Memory B cell (primary cell): ENCODE measurements at regions not wholly inside any gene's neighbourhood (a gene's known extent, or its start where the extent isn't known, plus 50 kb on each side); places are given as distances from the start of the nearest gene placed in this dataset.
"Not testable (repeated sequence)": the region's sequence is repeated elsewhere in the genome, so short reads cannot be mapped to it uniquely, and the experiment has no call there.

Experiments used
- ATAC-seq: fragments of 150-1000 bp; cut with Tn5 transposase; 2 replicates; pipeline ENCODE4 v1.10.0; 2021; ENCODE audit warnings: low read depth, mild to moderate bottlenecking, moderate library complexity
- DNase-seq, 2 donors: peaks; one replicate each; pipeline ENCODE4 v3.0.0; 2022; ENCODE audit warnings: low spot score in 2 of 2
- H3K27ac Mint-ChIP-seq: one replicate; pipeline ENCODE4 v1.8.0; 2022; ENCODE audit warnings: mild to moderate bottlenecking, moderate library complexity, mixed read lengths
- H3K27me3 Mint-ChIP-seq: one replicate; pipeline ENCODE4 v1.8.0; 2022; ENCODE audit warnings: mixed read lengths
- H3K36me3 Mint-ChIP-seq: one replicate; pipeline ENCODE4 v1.8.0; 2022; ENCODE audit warnings: mild to moderate bottlenecking, mixed read lengths
- H3K4me1 Mint-ChIP-seq: one replicate; pipeline ENCODE4 v1.8.0; 2022; ENCODE audit warnings: mixed read lengths
- H3K4me3 Mint-ChIP-seq: one replicate; pipeline ENCODE4 v1.8.0; 2022; ENCODE audit warnings: mild to moderate bottlenecking, moderate library complexity, mixed read lengths
- H3K9me3 Mint-ChIP-seq: one replicate; pipeline ENCODE4 v1.8.0; 2022; ENCODE audit warnings: mixed read lengths

DNA sequence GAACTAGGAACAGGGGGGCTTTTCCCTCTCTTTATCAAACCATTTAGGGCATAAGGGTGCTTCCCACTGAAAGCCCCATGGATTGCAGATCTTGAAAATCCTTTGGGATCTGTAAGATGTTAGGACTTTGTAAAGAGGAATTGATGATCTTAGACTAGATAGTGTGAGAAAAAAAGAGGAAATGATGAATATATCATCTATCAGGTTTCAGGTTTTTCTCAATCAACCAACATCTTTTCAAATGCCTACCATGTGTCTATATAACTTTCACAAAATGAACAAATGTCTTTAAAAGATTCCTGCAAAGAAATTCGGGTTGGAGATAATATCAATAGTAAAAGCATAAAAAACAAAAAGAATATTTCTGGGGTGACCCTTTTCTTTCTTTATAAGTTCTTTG is 50.1 kb downstream of the KCNC4 start:
- H3K27me3 Mint-ChIP-seq: no peaks in the 10 kb centered on the region
- H3K4me3 Mint-ChIP-seq: no peak overlapping the region
- DNase-seq (no peak), ATAC-seq (no peak)
- no peaks in the 10 kb centered on the region for H3K9me3 Mint-ChIP-seq
- no peak overlapping the region for H3K27ac Mint-ChIP-seq
- H3K36me3 Mint-ChIP-seq: no peaks in the 10 kb centered on the region
- peaks cover 8% of the 10 kb centered on the region for H3K4me1 Mint-ChIP-seq

DNA sequence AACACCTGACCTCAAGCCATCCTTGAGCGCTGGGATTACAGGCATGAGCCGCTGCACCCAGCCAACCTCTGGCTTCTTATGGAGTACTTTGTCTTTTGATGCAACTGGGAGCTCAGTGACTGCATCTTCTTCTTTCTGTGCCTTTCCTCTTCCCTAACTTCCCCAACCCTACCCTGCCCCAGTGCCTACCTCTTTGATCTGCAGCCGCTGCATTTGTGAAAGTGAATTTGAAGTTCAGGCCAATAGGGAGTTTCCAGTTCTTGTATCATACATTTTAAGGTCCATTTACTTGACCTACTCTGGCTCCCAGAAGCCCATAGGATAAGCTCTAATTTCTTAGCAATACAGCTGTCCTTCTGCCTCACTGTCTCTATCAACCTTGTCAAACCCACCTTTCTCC is 52.2 kb downstream of the KCNC4 start:
- Mint-ChIP-seq H3K27ac (no peak overlapping the region), H3K36me3 (no peaks in the 10 kb centered on the region), H3K9me3 (no peaks in the 10 kb centered on the region), H3K27me3 (no peaks in the 10 kb centered on the region), H3K4me1 (peaks cover 4% of the 10 kb centered on the region), H3K4me3 (no peak overlapping the region)
- ATAC-seq (no peak), DNase-seq (no peak)

DNA sequence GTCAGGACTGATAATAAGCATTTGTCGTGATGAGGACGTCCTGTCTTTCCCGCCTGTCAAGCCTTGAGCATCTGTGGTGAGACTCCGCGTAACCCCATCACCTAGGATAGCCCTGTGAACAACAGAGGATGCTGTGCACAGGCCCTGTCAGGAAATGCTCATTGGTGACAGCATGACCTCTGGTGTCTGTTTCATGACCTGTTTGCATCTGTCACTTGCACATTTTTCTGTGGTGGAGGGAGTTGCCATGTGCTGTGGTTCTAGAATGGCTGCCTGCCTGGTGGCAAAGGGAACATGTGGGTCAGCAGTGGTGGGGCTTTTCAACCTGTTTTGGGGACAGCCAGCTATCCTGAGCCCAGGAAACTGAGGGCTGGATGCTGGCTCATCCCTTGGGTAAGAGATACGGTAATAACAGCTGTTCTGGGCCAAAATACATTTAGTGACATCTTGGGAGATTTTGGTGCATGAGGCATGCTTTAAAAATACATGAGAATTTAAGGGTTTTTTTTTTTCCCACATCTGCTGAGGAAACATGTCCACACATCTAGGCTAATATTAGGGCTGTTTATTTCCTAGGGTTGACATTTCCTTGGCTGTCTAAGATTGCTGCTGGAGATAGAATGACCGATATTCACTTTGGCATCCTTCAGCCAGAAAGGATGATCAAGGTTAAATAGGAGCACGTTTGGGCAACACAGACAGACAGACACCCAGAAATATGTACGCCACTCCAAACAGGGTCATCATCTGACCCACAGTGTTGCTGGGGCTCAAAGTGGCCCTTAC is 52.9 kb downstream of the KCNC4 start:
- no peaks in the 10 kb centered on the region for H3K9me3 Mint-ChIP-seq
- H3K4me1 Mint-ChIP-seq: peaks cover 4% of the 10 kb centered on the region
- no peaks in the 10 kb centered on the region for H3K27me3 Mint-ChIP-seq
- no peaks in the 10 kb centered on the region for H3K36me3 Mint-ChIP-seq
- H3K4me3 Mint-ChIP-seq: no peak overlapping the region
- no peak overlapping the region for H3K27ac Mint-ChIP-seq
- ATAC-seq: no peak
- DNase-seq: no peak

DNA sequence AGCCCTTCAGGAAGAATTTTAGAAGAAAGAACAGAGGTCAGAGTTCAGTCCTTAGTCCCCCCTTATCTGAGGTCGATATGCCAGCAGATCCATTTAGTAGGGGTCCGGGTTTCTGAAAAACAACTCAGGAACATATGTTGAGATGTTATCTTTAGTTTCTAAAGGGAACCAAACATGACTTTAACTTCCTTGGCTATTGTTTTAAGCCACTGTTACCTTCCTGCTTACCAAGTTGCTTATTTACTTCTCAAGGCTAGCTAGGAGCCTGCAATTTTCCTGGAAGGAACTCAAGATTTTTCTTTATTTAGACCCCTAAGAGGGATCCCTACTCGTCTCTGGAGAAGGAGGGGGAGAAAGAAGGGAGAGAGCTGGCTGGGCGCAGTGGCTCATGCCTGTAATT is 54.3 kb downstream of the KCNC4 start:
- ATAC-seq (no peak), DNase-seq (no peak)
- no peak overlapping the region for H3K4me3 Mint-ChIP-seq
- no peaks in the 10 kb centered on the region for H3K9me3 Mint-ChIP-seq
- peaks cover 4% of the 10 kb centered on the region for H3K4me1 Mint-ChIP-seq
- H3K36me3 Mint-ChIP-seq: peaks cover 3% of the 10 kb centered on the region
- no peak overlapping the region for H3K27ac Mint-ChIP-seq
- no peaks in the 10 kb centered on the region for H3K27me3 Mint-ChIP-seq

DNA sequence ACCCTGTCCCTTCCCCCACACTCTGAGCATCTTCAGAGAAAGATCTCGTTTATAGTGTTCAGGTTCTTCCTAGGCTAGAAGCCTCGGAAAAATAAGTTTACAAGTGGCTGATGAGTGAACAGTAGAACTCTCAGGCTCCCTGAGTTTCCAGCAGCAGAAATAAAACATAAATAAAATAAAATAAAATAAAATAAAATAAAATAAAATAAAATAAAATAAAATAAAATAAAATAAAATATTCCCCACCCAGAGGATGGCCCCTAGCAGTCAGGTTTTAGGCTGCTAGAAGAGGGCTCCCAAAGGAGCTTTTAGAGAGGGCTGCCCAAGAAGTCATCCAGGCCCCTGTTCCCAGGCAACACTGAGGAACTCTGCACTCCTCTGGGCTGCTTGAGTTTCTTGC is 55.1 kb downstream of the KCNC4 start:
- no peaks in the 10 kb centered on the region for H3K9me3 Mint-ChIP-seq
- H3K27me3 Mint-ChIP-seq: no peaks in the 10 kb centered on the region
- H3K36me3 Mint-ChIP-seq: peaks cover 5% of the 10 kb centered on the region
- DNase-seq: no peak
- H3K4me1 Mint-ChIP-seq: no peaks in the 10 kb centered on the region
- ATAC-seq: no peak
- H3K27ac Mint-ChIP-seq: no peak overlapping the region
- no peak overlapping the region for H3K4me3 Mint-ChIP-seq

DNA sequence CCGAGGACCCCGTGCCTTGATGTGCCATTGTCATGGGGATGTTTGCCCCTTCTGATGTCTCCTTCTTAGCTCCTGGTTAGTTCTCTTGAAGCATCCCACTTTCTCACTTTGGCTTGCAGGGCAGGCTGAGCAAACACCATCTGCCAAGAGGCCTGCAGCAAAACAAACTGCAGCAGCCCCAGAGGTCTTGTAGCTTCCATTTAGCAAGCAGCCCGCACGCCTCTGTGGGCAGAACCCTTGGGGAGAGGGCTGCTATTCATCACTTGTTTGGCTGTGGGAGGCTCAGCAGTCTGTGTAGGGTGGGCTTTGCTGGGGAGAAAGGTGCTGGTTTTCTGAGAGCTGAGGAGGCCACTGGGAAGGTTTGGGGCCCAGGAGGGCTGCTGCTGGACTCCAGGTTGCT is 56.7 kb downstream of the KCNC4 start:
- DNase-seq (no peak), ATAC-seq (no peak)
- no peaks in the 10 kb centered on the region for H3K4me1 Mint-ChIP-seq
- H3K27me3 Mint-ChIP-seq: peaks cover 1% of the 10 kb centered on the region
- no peak overlapping the region for H3K4me3 Mint-ChIP-seq
- no peaks in the 10 kb centered on the region for H3K9me3 Mint-ChIP-seq
- H3K36me3 Mint-ChIP-seq: peaks cover 5% of the 10 kb centered on the region
- H3K27ac Mint-ChIP-seq: no peak overlapping the region

DNA sequence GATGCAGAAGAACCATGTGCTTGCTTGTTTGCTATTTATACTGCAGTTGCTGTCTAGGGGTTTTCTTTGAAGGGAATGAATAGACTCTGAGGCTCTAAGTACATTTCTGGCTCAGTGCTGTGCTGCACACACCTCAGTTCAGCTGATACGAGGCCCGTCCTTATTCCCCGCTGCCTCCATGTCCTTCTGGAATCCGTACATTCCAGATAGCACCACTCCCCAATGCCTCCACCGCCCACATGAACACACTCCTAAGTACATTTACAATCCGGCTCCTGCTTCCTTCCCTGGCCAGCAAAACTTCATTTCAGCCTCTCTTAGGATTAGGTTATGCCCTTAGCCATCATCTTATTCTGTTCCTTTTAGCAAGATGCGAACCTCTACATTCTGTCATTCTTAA is 57.1 kb downstream of the KCNC4 start:
- ATAC-seq: no peak
- no peak overlapping the region for H3K4me3 Mint-ChIP-seq
- peaks cover 1% of the 10 kb centered on the region for H3K27me3 Mint-ChIP-seq
- no peaks in the 10 kb centered on the region for H3K4me1 Mint-ChIP-seq
- peaks cover 5% of the 10 kb centered on the region for H3K36me3 Mint-ChIP-seq
- no peak overlapping the region for H3K27ac Mint-ChIP-seq
- H3K9me3 Mint-ChIP-seq: no peaks in the 10 kb centered on the region
- DNase-seq: no peak

DNA sequence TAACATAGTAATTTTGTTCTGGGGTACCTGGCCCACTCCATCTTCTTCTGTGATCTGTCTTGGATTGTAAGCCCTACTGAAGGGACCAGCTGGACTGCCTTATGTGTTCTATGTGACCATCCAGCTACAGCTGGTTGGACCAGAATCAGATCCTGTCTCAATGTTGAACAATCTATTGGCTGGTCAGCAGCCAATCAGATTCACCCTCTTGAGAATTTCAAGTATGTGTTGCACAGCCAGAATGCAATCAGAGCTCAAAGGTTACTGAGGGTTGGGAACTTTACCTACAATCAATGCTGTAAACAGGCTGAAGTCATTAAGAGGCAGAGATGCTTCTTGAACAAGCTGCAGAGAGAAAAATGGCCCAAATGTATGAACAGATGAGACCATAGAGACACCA is 61.9 kb downstream of the KCNC4 start:
- Mint-ChIP-seq H3K4me1 (no peaks in the 10 kb centered on the region), H3K36me3 (peaks cover 6% of the 10 kb centered on the region), H3K4me3 (no peak overlapping the region), H3K27me3 (peaks cover 1% of the 10 kb centered on the region), H3K27ac (no peak overlapping the region), H3K9me3 (no peaks in the 10 kb centered on the region)
- DNase-seq (no peak), ATAC-seq (no peak)

DNA sequence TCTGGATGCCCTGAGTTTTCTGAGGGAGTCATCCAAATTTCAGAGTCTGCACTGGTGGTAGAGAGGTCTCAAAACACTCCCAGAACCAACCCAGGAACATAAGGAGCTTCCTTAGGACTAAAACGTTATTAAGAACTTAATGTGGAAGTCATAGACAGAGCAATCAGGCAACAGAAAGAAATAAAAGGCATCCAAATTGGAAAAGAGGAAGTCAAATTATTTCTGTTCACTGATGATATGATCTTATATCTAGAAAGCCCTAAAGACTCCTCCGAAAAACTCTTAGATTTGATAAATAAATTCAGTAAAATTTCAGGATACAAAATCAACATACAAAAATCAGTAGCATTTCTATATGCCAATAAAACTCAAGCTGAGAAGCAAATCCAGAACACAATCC is 63.7 kb downstream of the KCNC4 start:
- ATAC-seq, H3K4me1 Mint-ChIP-seq, H3K9me3 Mint-ChIP-seq, H3K27me3 Mint-ChIP-seq, H3K27ac Mint-ChIP-seq, H3K36me3 Mint-ChIP-seq, H3K4me3 Mint-ChIP-seq, DNase-seq: not testable (repeated sequence)

DNA sequence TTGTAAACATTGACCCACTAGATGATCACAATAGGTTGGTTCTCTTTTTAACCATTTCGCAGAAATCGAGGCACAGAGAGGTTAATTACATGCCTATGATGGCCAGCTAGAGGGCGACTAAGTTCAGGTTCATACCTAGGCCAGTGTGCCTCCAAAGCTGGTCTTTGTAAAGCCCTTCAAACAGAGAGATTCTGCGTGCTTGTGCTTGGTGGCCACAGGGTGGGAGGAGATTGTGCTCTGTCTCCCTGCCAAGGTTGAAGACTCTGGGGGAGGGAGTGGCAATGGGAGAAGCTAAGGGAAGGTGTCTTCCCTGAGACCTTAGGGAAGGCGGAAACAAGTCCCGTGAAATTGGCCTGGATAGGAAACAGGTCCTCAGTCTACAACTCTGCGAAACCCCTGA is 59.1 kb upstream of the RBM15 start:
- no peak for ATAC-seq
- H3K36me3 Mint-ChIP-seq: peaks cover 2% of the 10 kb centered on the region
- H3K9me3 Mint-ChIP-seq: no peaks in the 10 kb centered on the region
- H3K4me1 Mint-ChIP-seq: peaks cover 2% of the 10 kb centered on the region
- no peak overlapping the region for H3K4me3 Mint-ChIP-seq
- no peak overlapping the region for H3K27ac Mint-ChIP-seq
- H3K27me3 Mint-ChIP-seq: peaks cover 3% of the 10 kb centered on the region
- no peak for DNase-seq

DNA sequence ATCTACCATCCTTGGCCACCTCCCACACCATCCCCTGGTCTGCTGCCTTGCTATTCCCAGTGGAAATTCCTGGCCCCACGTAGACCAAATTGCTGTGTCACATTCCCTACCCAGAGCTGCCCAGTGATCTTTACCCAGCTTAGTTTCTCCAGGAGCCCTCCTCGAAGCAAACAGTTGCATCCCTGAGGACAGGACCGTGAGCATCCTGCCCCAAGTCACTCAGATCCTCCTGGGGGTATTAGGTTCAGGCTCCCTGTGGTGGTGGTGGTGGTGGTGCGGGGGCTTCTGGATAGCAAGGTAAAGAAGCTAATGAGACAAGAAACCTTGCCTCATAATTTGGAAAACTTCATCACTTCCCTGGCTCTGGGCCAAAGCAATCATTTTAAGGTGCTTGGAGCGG is 58.4 kb upstream of the RBM15 start:
- Mint-ChIP-seq H3K4me1 (peaks cover 2% of the 10 kb centered on the region), H3K27me3 (peaks cover 3% of the 10 kb centered on the region), H3K36me3 (peaks cover 2% of the 10 kb centered on the region), H3K27ac (no peak overlapping the region), H3K4me3 (no peak overlapping the region), H3K9me3 (no peaks in the 10 kb centered on the region)
- ATAC-seq (no peak), DNase-seq (no peak)

DNA sequence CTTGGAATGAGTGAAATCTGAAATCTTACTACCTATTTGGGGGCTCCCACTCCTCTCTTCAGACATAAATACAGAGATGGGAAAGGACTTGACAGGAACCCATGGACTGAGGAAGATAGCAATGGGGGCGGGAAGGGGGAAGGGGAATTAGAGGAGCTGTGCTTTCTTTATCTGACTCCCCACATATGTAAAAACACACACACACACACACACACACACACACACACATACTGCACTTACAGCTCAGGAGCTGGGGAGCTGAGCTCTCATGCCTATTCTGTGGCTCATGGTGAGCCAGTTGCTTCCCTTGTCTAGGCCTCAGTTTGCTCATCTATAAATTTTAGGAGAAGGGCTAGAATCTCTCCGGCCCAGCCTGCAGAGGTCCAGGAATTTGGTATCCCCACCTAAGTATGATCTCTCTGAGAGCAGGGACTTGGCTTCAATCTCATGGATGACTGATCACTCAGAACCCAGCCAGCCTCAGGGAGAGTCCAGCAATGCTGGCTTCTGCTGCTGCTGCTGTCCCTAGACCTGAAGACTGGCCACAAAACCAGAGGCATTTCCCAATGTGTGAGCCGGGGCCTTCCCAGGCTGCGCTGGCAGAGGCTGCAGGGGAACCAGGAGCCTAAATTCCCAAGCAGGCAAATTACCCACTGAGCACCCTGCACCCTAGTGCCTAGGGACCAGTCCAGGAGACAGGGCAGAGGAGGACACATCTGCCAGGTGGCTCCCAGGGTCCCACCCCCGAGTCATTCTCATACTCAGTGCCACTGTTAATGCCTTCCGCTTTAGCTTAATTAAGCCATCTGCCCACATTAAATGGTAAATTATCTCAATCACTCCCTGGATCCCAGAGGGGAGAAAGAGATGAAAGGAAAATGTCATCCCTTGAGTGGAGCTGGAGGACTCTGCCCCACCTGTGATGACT is 57.5 kb upstream of the RBM15 start:
- no peaks in the 10 kb centered on the region for H3K9me3 Mint-ChIP-seq
- peaks cover 2% of the 10 kb centered on the region for H3K36me3 Mint-ChIP-seq
- DNase-seq: no peak
- no peak for ATAC-seq
- H3K4me1 Mint-ChIP-seq: peaks cover 2% of the 10 kb centered on the region
- H3K27ac Mint-ChIP-seq: no peak overlapping the region
- peaks cover 3% of the 10 kb centered on the region for H3K27me3 Mint-ChIP-seq
- no peak overlapping the region for H3K4me3 Mint-ChIP-seq

DNA sequence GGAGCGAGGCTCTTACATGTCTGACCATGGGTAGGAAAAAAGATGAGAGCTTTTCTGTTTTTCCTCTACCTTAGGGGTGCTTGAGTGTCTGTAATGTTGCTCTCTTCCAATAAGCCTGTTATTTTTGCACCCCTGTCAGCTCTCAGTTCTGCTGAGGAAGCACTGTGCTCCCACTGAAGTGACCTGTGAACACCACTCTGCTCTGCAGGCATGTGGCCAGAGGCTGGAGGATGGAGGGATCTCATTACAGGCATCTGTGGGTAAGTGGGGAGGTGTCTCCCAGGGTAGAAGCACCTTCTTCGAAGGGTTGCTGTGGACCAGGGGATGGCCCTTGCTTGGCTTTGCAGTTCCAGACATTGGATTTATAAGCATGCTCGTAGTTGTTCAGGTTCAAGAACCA is 56.8 kb upstream of the RBM15 start:
- Mint-ChIP-seq H3K9me3 (no peaks in the 10 kb centered on the region), H3K27me3 (peaks cover 3% of the 10 kb centered on the region), H3K27ac (no peak overlapping the region), H3K4me3 (no peak overlapping the region), H3K36me3 (peaks cover 2% of the 10 kb centered on the region), H3K4me1 (peaks cover 2% of the 10 kb centered on the region)
- DNase-seq (no peak), ATAC-seq (no peak)

DNA sequence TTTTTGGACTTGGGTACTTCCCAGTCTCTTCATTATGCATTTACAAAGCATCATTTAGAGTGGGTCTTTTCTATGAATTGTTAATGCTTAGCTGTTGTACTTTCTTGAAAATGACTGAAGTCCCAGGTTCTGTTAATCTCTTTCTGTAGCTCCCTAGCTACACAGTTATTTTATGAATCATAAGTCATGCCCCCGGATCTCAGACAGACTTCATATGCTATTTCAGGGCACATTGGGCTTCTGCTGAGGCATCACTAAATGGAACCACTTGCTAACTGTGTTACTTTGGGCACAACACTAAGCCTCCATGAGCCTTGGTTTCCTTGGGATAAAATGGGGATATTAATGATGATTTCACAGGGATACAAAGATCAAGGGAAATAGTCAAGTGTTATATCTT is 55.5 kb upstream of the RBM15 start:
- DNase-seq (no peak), ATAC-seq (no peak)
- peaks cover 2% of the 10 kb centered on the region for H3K4me1 Mint-ChIP-seq
- H3K27ac Mint-ChIP-seq: no peak overlapping the region
- H3K36me3 Mint-ChIP-seq: peaks cover 2% of the 10 kb centered on the region
- no peaks in the 10 kb centered on the region for H3K9me3 Mint-ChIP-seq
- H3K27me3 Mint-ChIP-seq: peaks cover 3% of the 10 kb centered on the region
- H3K4me3 Mint-ChIP-seq: no peak overlapping the region
